ENCODE measurements at regions not wholly inside any gene's neighbourhood (a gene's known extent, or its start where the extent isn't known, plus 50 kb on each side); places are given as distances from the start of the nearest gene placed in this dataset.

GRCh38 chr10:2037246-2037645 is 299.9 kb upstream of the ADARB2 start:
- TF ChIP-seq CTCF (IDR thresholded peaks at IDR 0.05) = no peak
- no peak for TF ChIP-seq EP300 (IDR thresholded peaks at IDR 0.05)
- no peak for TF ChIP-seq POLR2A (IDR thresholded peaks at IDR 0.05)
